Testis (tissue), 2 donors: ENCODE measurements at regions not wholly inside any gene's neighbourhood (a gene's known extent, or its start where the extent isn't known, plus 50 kb on each side); places are given as distances from the start of the nearest gene placed in this dataset.

ENCODE experiments used
- DNase-seq: peaks from one replicate; pipeline ENCODE4 v3.0.0-alpha.2; 2019
- H3K27ac ChIP-seq, 2 donors: fragments of 200-600 bp; sonication (generic); one replicate each; pipeline ENCODE4 v1.5.1; 2019
- H3K27me3 ChIP-seq: fragments of 200-600 bp; sonication (generic); one replicate; pipeline ENCODE4 v1.5.1; 2019
- H3K36me3 ChIP-seq: fragments of 200-600 bp; sonication (generic); one replicate; pipeline ENCODE4 v1.5.1; 2017; ENCODE audit warnings: low read depth; ENCODE audit errors: missing control alignments
- H3K4me1 ChIP-seq: fragments of 200-600 bp; sonication (generic); one replicate; pipeline ENCODE4 v1.5.1; 2019
- H3K4me3 ChIP-seq, 2 donors: fragments of 200-600 bp; sonication (generic); one replicate each; pipeline ENCODE4 v1.5.1; 2017 to 2019
- H3K9me3 ChIP-seq: fragments of 200-600 bp; sonication (generic); one replicate; pipeline ENCODE4 v1.5.1; 2017
- CTCF ChIP-seq, 3 experiments: fragments of 450-650 bp in 2 of 3; fragments of 200-600 bp in 1 of 3; sonication (generic) in 1 of 3; IDR thresholded peaks; one replicate each; pipeline ENCODE4 v1.5.1; 2016 to 2019; ENCODE audit warnings: antibody characterized with exemption in 3 of 3, mild to moderate bottlenecking in 2 of 3, moderate library complexity in 1 of 3
- POLR2A ChIP-seq: fragments of 450-650 bp; IDR thresholded peaks from one replicate; pipeline ENCODE4 v1.6.1; 2017; ENCODE audit warnings: antibody characterized with exemption, mild to moderate bottlenecking, moderate library complexity
- WGBS, 2 donors: methylation state at CpG; one replicate each; pipeline ENCODE4 v1.1.5; 2018; 5-methylcytosine and 5-hydroxymethylcytosine counted together
- intact Hi-C: fragments of 100-400 bp; cut with DNase I; formaldehyde crosslinking; loops from one replicate; pipeline ENCODE4 v1.15.1; 2023; ENCODE audit warnings: low total_unique reads

- no peak overlapping the region for H3K27ac ChIP-seq
- no peak for DNase-seq
Observed at GRCh38 chr4:144360146-144360793, 219.8 kb upstream of the GYPA start.

GRCh38 chr4:144362366-144362765 lies 221.8 kb upstream of the GYPA start:
- Histone ChIP-seq H3K36me3 (no peaks in the 10 kb centered on the region), H3K9me3 (no peaks in the 10 kb centered on the region), H3K4me1 (peaks cover 3% of the 10 kb centered on the region), H3K27me3 (no peaks in the 10 kb centered on the region), H3K4me3 (no peak overlapping the region), H3K27ac (no peak overlapping the region)
- no peak for DNase-seq
- intact Hi-C loops: no loop called here
- TF ChIP-seq CTCF (IDR thresholded peaks at IDR 0.05): no peak
- TF ChIP-seq POLR2A: no peak

More at GRCh38 chr4:144360146-144360793, 219.8 kb upstream of the GYPA start:
- H3K4me1 ChIP-seq: peaks cover 10% of the 10 kb centered on the region
- no peaks in the 10 kb centered on the region for H3K9me3 ChIP-seq
- no peak overlapping the region for H3K4me3 ChIP-seq
- intact Hi-C loops: no loop called here
- WGBS, 2 donors: 85 to 93% methylated on average over 3 of the region's 3 CpGs
- no peaks in the 10 kb centered on the region for H3K36me3 ChIP-seq
- no peak for TF ChIP-seq CTCF (IDR thresholded peaks at IDR 0.05)
- TF ChIP-seq POLR2A: no peak
- no peaks in the 10 kb centered on the region for H3K27me3 ChIP-seq

- TF ChIP-seq POLR2A (no peak), CTCF (IDR thresholded peaks at IDR 0.05) (no peak)
- peaks cover 3% of the 10 kb centered on the region for H3K4me1 ChIP-seq
- WGBS, 2 donors: 88 to 100% methylated on average over 1 of the region's 1 CpG
- no peaks in the 10 kb centered on the region for H3K9me3 ChIP-seq
- H3K36me3 ChIP-seq: no peaks in the 10 kb centered on the region
- intact Hi-C loops: no loop called here
- H3K4me3 ChIP-seq: no peak overlapping the region
- H3K27me3 ChIP-seq: no peaks in the 10 kb centered on the region
- no peak overlapping the region for H3K27ac ChIP-seq
- no peak for DNase-seq
Observed at GRCh38 chr4:144363890-144364289, 223.4 kb upstream of the GYPA start.

- TF ChIP-seq CTCF (IDR thresholded peaks at IDR 0.05) (no peak), POLR2A (no peak)
- WGBS, 2 donors: 73 to 76% methylated on average over 1 of the region's 1 CpG
- Histone ChIP-seq H3K36me3 (no peaks in the 10 kb centered on the region), H3K27ac (no peak overlapping the region), H3K4me3 (no peak overlapping the region), H3K4me1 (peaks cover 3% of the 10 kb centered on the region), H3K9me3 (no peaks in the 10 kb centered on the region), H3K27me3 (no peaks in the 10 kb centered on the region)
- intact Hi-C loops: no loop called here
- DNase-seq: no peak
Observed at GRCh38 chr4:144366425-144366824, 225.9 kb upstream of the GYPA start.

- intact Hi-C loops: no loop called here
- Histone ChIP-seq H3K4me1 (no peaks in the 10 kb centered on the region), H3K27me3 (no peaks in the 10 kb centered on the region), H3K4me3 (no peak overlapping the region), H3K36me3 (no peaks in the 10 kb centered on the region), H3K9me3 (no peaks in the 10 kb centered on the region), H3K27ac (no peak overlapping the region)
- no peak for DNase-seq
- TF ChIP-seq POLR2A: no peak
- TF ChIP-seq CTCF (IDR thresholded peaks at IDR 0.05): no peak
Observed at GRCh38 chr4:144371485-144371884, 231.0 kb upstream of the GYPA start.
